ENCODE measurements at regions not wholly inside any gene's neighbourhood (a gene's known extent, or its start where the extent isn't known, plus 50 kb on each side); places are given as distances from the start of the nearest gene placed in this dataset.

- no peak overlapping the region for H3K27ac ChIP-seq
- TF ChIP-seq CTCF (IDR thresholded peaks at IDR 0.05) = no peak
- H3K4me3 ChIP-seq = no peak overlapping the region
- DNase-seq (ENCODE audit: low spot score) = no peak
Observed at GRCh38 chr2:129180124-129180716, 799.2 kb upstream of the RAB6C start.

- no peak for TF ChIP-seq CTCF (IDR thresholded peaks at IDR 0.05)
- Histone ChIP-seq H3K27ac (no peak overlapping the region), H3K4me3 (no peak overlapping the region)
- no peak for DNase-seq (ENCODE audit: low spot score)
Observed at GRCh38 chr2:129181433-129181832, 798.0 kb upstream of the RAB6C start.

GRCh38 chr2:129181963-129182362 is 797.5 kb upstream of the RAB6C start:
- no peak for DNase-seq (ENCODE audit: low spot score)
- no peak for TF ChIP-seq CTCF (IDR thresholded peaks at IDR 0.05)
- H3K4me3 ChIP-seq = no peak overlapping the region
- H3K27ac ChIP-seq = no peak overlapping the region

GRCh38 chr2:129187343-129187742 is 792.1 kb upstream of the RAB6C start:
- no peak for TF ChIP-seq CTCF (IDR thresholded peaks at IDR 0.05)
- Histone ChIP-seq H3K4me3 (no peak overlapping the region), H3K27ac (no peak overlapping the region)
- no peak for DNase-seq (ENCODE audit: low spot score)

GRCh38 chr2:129188451-129188850 is 791.0 kb upstream of the RAB6C start:
- no peak for TF ChIP-seq CTCF (IDR thresholded peaks at IDR 0.05)
- DNase-seq (ENCODE audit: low spot score) = no peak
- Histone ChIP-seq H3K27ac (no peak overlapping the region), H3K4me3 (no peak overlapping the region)

GRCh38 chr2:129189617-129190319 is 789.7 kb upstream of the RAB6C start:
- H3K4me3 ChIP-seq = no peak overlapping the region
- no peak for DNase-seq (ENCODE audit: low spot score)
- H3K27ac ChIP-seq = no peak overlapping the region
- no peak for TF ChIP-seq CTCF (IDR thresholded peaks at IDR 0.05)

GRCh38 chr2:129190494-129190893 is 789.0 kb upstream of the RAB6C start:
- DNase-seq (ENCODE audit: low spot score) = no peak
- TF ChIP-seq CTCF (IDR thresholded peaks at IDR 0.05) = no peak
- Histone ChIP-seq H3K27ac (no peak overlapping the region), H3K4me3 (no peak overlapping the region)

All from coronary artery (tissue), 2 donors.